ENCODE measurements at regions not wholly inside any gene's neighbourhood (a gene's known extent, or its start where the extent isn't known, plus 50 kb on each side); places are given as distances from the start of the nearest gene placed in this dataset.

DNA sequence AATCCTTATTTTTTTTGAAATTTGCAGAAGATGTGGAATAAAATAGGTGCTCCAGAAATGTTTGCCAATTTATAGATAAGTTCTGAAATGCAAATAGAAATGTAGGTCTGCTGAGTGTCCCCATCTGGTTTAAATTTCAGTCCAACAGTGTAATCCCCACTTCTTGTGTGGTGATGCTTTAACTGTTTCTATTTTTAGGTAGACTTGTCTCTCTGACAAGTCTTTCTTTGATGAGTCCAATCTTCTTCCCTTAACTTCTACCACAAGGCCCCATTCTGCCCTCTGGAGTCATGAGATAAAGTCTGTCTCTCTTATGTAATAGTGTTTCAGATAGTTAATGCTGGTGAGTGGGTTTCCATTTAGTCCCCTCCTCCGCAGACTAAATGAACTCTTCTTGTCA lies 390.4 kb downstream of the RFC3 start:
- H3K36me3 ChIP-seq (ENCODE audit: control insufficient read depth in 4 of 4, insufficient read depth in 3 of 4, low read depth in 1 of 4, low read length in 3 of 4): no peaks in the 10 kb centered on the region
- no peaks in the 10 kb centered on the region for H3K4me1 ChIP-seq (ENCODE audit: control insufficient read depth in 4 of 4, insufficient read depth in 4 of 4, low read length in 3 of 4)
- TF ChIP-seq ZBTB33 (IDR thresholded peaks at IDR 0.05) (no peak), JUND (IDR thresholded peaks at IDR 0.05) (no peak), MAX (IDR thresholded peaks at IDR 0.05) (no peak), EGR1 (IDR thresholded peaks at IDR 0.05; ENCODE audit: low read depth in 2 of 2) (no peak)
- TF ChIP-seq, protein P1, sequence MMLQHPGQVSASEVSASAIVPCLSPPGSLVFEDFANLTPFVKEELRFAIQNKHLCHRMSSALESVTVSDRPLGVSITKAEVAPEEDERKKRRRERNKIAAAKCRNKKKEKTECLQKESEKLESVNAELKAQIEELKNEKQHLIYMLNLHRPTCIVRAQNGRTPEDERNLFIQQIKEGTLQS (IDR thresholded peaks at IDR 0.05): no peak
- WGBS: 93% methylated on average over 1 of the region's 1 CpG
- H3K9ac ChIP-seq (ENCODE audit: low read depth in 1 of 2, low read length in 2 of 2): no peak overlapping the region
- no peaks in the 10 kb centered on the region for H3K9me3 ChIP-seq (ENCODE audit: control insufficient read depth in 4 of 4, low read length in 3 of 4)
- H3K27ac ChIP-seq (ENCODE audit: low read depth in 1 of 2, low read length in 2 of 2): no peak overlapping the region
- no peak for DNase-seq (ENCODE audit: low spot score)
- no peak overlapping the region for H3K4me3 ChIP-seq (ENCODE audit: low read depth in 1 of 3, low read length in 3 of 3)
- no peaks in the 10 kb centered on the region for H3K27me3 ChIP-seq (ENCODE audit: control insufficient read depth in 4 of 4, insufficient read depth in 4 of 4, low read length in 3 of 4)

- no peak overlapping the region for H3K4me3 ChIP-seq (ENCODE audit: low read depth in 1 of 3, low read length in 3 of 3)
- no peak overlapping the region for H3K9ac ChIP-seq (ENCODE audit: low read depth in 1 of 2, low read length in 2 of 2)
- H3K4me1 ChIP-seq (ENCODE audit: control insufficient read depth in 4 of 4, insufficient read depth in 4 of 4, low read length in 3 of 4): no peaks in the 10 kb centered on the region
- no peak overlapping the region for H3K27ac ChIP-seq (ENCODE audit: low read depth in 1 of 2, low read length in 2 of 2)
- no peak for DNase-seq (ENCODE audit: low spot score)
- 87% methylated on average over 1 of the region's 1 CpG for WGBS
- H3K9me3 ChIP-seq (ENCODE audit: control insufficient read depth in 4 of 4, low read length in 3 of 4): no peaks in the 10 kb centered on the region
- no peak for TF ChIP-seq MAX (IDR thresholded peaks at IDR 0.05)
- TF ChIP-seq HNF4G (IDR thresholded peaks at IDR 0.05): no peak
- no peak for TF ChIP-seq ZBTB33 (IDR thresholded peaks at IDR 0.05)
- TF ChIP-seq EGR1 (IDR thresholded peaks at IDR 0.05; ENCODE audit: low read depth in 2 of 2): no peak
- TF ChIP-seq FOXA1 (IDR thresholded peaks at IDR 0.05): no peak
- TF ChIP-seq NR2F2 (IDR thresholded peaks at IDR 0.05): no peak
- no peak for TF ChIP-seq RXRA (IDR thresholded peaks at IDR 0.05)
- no peak for TF ChIP-seq YY1 (IDR thresholded peaks at IDR 0.05)
- no peak for TF ChIP-seq SP1 (IDR thresholded peaks at IDR 0.05)
- no peak for TF ChIP-seq RAD21 (IDR thresholded peaks at IDR 0.05)
- TF ChIP-seq, protein P1 (IDR thresholded peaks at IDR 0.05): no peak
- no peak for TF ChIP-seq HNF4A (conservative IDR thresholded peaks at IDR 0.05)
- TF ChIP-seq, protein P2, sequence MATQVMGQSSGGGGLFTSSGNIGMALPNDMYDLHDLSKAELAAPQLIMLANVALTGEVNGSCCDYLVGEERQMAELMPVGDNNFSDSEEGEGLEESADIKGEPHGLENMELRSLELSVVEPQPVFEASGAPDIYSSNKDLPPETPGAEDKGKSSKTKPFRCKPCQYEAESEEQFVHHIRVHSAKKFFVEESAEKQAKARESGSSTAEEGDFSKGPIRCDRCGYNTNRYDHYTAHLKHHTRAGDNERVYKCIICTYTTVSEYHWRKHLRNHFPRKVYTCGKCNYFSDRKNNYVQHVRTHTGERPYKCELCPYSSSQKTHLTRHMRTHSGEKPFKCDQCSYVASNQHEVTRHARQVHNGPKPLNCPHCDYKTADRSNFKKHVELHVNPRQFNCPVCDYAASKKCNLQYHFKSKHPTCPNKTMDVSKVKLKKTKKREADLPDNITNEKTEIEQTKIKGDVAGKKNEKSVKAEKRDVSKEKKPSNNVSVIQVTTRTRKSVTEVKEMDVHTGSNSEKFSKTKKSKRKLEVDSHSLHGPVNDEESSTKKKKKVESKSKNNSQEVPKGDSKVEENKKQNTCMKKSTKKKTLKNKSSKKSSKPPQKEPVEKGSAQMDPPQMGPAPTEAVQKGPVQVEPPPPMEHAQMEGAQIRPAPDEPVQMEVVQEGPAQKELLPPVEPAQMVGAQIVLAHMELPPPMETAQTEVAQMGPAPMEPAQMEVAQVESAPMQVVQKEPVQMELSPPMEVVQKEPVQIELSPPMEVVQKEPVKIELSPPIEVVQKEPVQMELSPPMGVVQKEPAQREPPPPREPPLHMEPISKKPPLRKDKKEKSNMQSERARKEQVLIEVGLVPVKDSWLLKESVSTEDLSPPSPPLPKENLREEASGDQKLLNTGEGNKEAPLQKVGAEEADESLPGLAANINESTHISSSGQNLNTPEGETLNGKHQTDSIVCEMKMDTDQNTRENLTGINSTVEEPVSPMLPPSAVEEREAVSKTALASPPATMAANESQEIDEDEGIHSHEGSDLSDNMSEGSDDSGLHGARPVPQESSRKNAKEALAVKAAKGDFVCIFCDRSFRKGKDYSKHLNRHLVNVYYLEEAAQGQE (IDR thresholded peaks at IDR 0.05): no peak
- no peak for TF ChIP-seq TAF1 (conservative IDR thresholded peaks at IDR 0.05)
- no peaks in the 10 kb centered on the region for H3K36me3 ChIP-seq (ENCODE audit: control insufficient read depth in 4 of 4, insufficient read depth in 3 of 4, low read depth in 1 of 4, low read length in 3 of 4)
- H3K27me3 ChIP-seq (ENCODE audit: control insufficient read depth in 4 of 4, insufficient read depth in 4 of 4, low read length in 3 of 4): no peaks in the 10 kb centered on the region
Measured at GRCh38 chr13:34210341-34210740, 392.4 kb downstream of the RFC3 start.

All from liver (tissue), 7 donors.